SK-N-SH treated with all-trans-retinoic acid at 6 μM for 48 hours (cell line): ENCODE measurements at regions not wholly inside any gene's neighbourhood (a gene's known extent, or its start where the extent isn't known, plus 50 kb on each side); places are given as distances from the start of the nearest gene placed in this dataset.

Experiments used
- ATAC-seq: fragments of 200-7000 bp; cut with Tn5 transposase; 3 replicates; pipeline ENCODE4 v1.9.1; 2020; ENCODE audit warnings: mild to moderate bottlenecking, moderate library complexity
- ARNTL ChIP-seq: fragments of 450-650 bp; formaldehyde crosslinking; IDR thresholded peaks from 2 replicates; pipeline ENCODE4 v1.5.0; 2020; ENCODE audit warnings: low read depth, mild to moderate bottlenecking, moderate library complexity, borderline replicate concordance
- BACH2 ChIP-seq: fragments of 250-450 bp; sonication (Bioruptor Pico); IDR thresholded peaks from 2 replicates; pipeline ENCODE4 v1.9.0; 2021; ENCODE audit warnings: mild to moderate bottlenecking, borderline replicate concordance
- CREB5 ChIP-seq: fragments of 250-450 bp; sonication (Bioruptor Pico); IDR thresholded peaks from 2 replicates; pipeline ENCODE4 v1.5.1; 2020; ENCODE audit warnings: low read depth, mild to moderate bottlenecking, moderate library complexity
- CSDC2 ChIP-seq: fragments of 250-450 bp; sonication (Bioruptor Pico); IDR thresholded peaks from 2 replicates; pipeline ENCODE4 v1.5.0; 2020; ENCODE audit warnings: mild to moderate bottlenecking, moderate library complexity
- GLIS3 ChIP-seq: fragments of 250-450 bp; sonication (Bioruptor Pico); IDR thresholded peaks from 2 replicates; pipeline ENCODE4 v1.5.0; 2020; ENCODE audit warnings: mild to moderate bottlenecking, moderate library complexity
- ISL1 ChIP-seq: fragments of 250-450 bp; sonication (Bioruptor Pico); IDR thresholded peaks from 2 replicates; pipeline ENCODE4 v2.1.2; 2022; ENCODE audit warnings: mild to moderate bottlenecking, moderate library complexity
- OSR1 ChIP-seq: fragments of 250-450 bp; sonication (Bioruptor Pico); IDR thresholded peaks from 2 replicates; pipeline ENCODE4 v1.8.0; 2022; ENCODE audit warnings: moderate library complexity, mild to moderate bottlenecking, inconsistent platforms
- PATZ1 ChIP-seq: fragments of 250-450 bp; sonication (Bioruptor Pico); IDR thresholded peaks from 2 replicates; pipeline ENCODE4 v1.8.0; 2020; ENCODE audit warnings: mild to moderate bottlenecking, moderate library complexity, borderline replicate concordance
- PPARA ChIP-seq: fragments of 250-450 bp; sonication (Bioruptor Pico); IDR thresholded peaks from 2 replicates; pipeline ENCODE4 v1.5.0; 2020; ENCODE audit warnings: mild to moderate bottlenecking, borderline replicate concordance
- RARB ChIP-seq: fragments of 250-450 bp; sonication (Bioruptor Pico); IDR thresholded peaks from 2 replicates; pipeline ENCODE4 v1.8.0; 2021; ENCODE audit warnings: mild to moderate bottlenecking, moderate library complexity
- SNAI2 ChIP-seq: fragments of 250-450 bp; sonication (Bioruptor Pico); IDR thresholded peaks from 2 replicates; pipeline ENCODE4 v1.5.0; 2020; ENCODE audit warnings: mild to moderate bottlenecking, moderate library complexity
- TCF4 ChIP-seq: fragments of 250-450 bp; sonication (Bioruptor Pico); IDR thresholded peaks from 2 replicates; pipeline ENCODE4 v1.8.0; 2021; ENCODE audit warnings: mild to moderate bottlenecking, moderate library complexity, borderline replicate concordance
- TOX ChIP-seq: fragments of 250-450 bp; sonication (Bioruptor Pico); IDR thresholded peaks from 2 replicates; pipeline ENCODE4 v1.8.0; 2021; ENCODE audit warnings: mild to moderate bottlenecking, moderate library complexity, borderline replicate concordance
- ZC3H10 ChIP-seq: fragments of 250-450 bp; sonication (Bioruptor Pico); IDR thresholded peaks from 2 replicates; pipeline ENCODE4 v1.5.1; 2021; ENCODE audit warnings: mild to moderate bottlenecking, moderate library complexity
- ZFP3 ChIP-seq: fragments of 250-450 bp; sonication (Bioruptor Pico); IDR thresholded peaks from 2 replicates; pipeline ENCODE4 v1.5.0; 2020; ENCODE audit warnings: mild to moderate bottlenecking, moderate library complexity
- ZNF70 ChIP-seq: fragments of 450-650 bp; formaldehyde crosslinking; IDR thresholded peaks from 2 replicates; pipeline ENCODE4 v1.5.0; 2020; ENCODE audit warnings: mild to moderate bottlenecking, moderate library complexity
- ZNF8 ChIP-seq: fragments of 450-650 bp; formaldehyde crosslinking; IDR thresholded peaks from 2 replicates; pipeline ENCODE4 v1.5.0; 2020; ENCODE audit warnings: mild to moderate bottlenecking, moderate library complexity
- TF ChIP-seq, protein P1 (sequence below): fragments of 250-450 bp; sonication (Bioruptor Pico); IDR thresholded peaks from 2 replicates; pipeline ENCODE4 v1.5.1; 2021; ENCODE audit warnings: mild to moderate bottlenecking, moderate library complexity
- TF ChIP-seq, protein P2 (sequence below): fragments of 250-450 bp; sonication (Bioruptor Pico); IDR thresholded peaks from 2 replicates; pipeline ENCODE4 v1.5.0; 2020; ENCODE audit warnings: mild to moderate bottlenecking, moderate library complexity
- TF ChIP-seq, protein P3 (sequence below): fragments of 250-450 bp; sonication (Bioruptor Pico); IDR thresholded peaks from 2 replicates; pipeline ENCODE4 v1.8.0; 2021; ENCODE audit warnings: low read depth, mild to moderate bottlenecking, moderate library complexity, borderline replicate concordance

DNA sequence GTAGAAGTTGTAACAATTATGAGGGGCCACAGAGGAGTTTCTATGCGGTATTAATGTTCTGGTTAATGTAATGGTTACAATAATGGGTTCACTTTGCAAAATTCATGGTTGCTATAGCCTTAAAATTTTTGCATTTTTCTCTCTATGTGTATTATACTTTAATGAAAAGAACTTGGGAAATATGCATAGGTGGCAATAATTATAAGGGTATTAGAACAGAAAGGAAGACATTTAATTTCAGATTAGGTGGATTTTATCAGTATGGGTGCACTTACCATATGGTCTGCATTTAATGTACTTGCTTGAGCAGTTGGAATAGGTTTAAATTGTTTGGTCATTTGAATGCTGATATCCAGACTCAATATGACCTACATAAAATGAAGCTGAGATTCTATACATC is 161.6 kb upstream of the TACR1 start:
- ATAC-seq, result no peak
- no peak for TF ChIP-seq GLIS3 (CRISPR knock-in tag)

GRCh38 chr2:75356865-75357264 is 157.5 kb upstream of the TACR1 start:
- no peak for ATAC-seq
- TF ChIP-seq SNAI2 (CRISPR knock-in tag), result no peak
- TF ChIP-seq RARB (CRISPR knock-in tag), result no peak
- no peak for TF ChIP-seq PATZ1

DNA sequence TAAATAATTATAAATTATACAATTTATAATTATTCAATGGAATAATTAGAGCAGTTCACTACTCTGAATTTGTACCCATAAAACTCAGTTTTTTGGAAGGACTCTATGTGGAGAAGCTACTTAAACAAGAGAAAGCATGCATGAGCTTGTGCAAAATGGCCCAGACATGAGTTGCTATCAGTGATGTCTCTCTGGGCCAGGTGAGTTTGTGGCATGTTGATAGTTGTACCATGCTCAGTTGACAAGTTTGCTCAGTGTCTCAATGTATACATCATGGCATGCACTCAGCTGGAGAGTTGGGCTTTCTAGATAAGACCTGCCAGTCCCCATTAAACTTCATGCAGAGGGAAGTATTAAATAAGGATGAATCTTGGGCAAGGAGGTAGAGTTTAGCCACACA is 153.8 kb upstream of the TACR1 start:
- TF ChIP-seq TOX (no peak), SNAI2 (CRISPR knock-in tag) (no peak), ZNF70 (CRISPR knock-in tag) (no peak), OSR1 (CRISPR knock-in tag) (no peak), TCF4 (CRISPR knock-in tag) (no peak), CREB5 (CRISPR knock-in tag) (no peak), RARB (CRISPR knock-in tag) (no peak), ARNTL (CRISPR knock-in tag) (no peak), PPARA (CRISPR knock-in tag) (no peak), ZNF8 (CRISPR knock-in tag) (no peak), BACH2 (CRISPR knock-in tag) (no peak), CSDC2 (CRISPR knock-in tag) (no peak), ZFP3 (no peak), ZC3H10 (CRISPR knock-in tag) (no peak), PATZ1 (no peak), GLIS3 (CRISPR knock-in tag) (no peak), ISL1 (CRISPR knock-in tag) (no peak)
- TF ChIP-seq, protein P1, sequence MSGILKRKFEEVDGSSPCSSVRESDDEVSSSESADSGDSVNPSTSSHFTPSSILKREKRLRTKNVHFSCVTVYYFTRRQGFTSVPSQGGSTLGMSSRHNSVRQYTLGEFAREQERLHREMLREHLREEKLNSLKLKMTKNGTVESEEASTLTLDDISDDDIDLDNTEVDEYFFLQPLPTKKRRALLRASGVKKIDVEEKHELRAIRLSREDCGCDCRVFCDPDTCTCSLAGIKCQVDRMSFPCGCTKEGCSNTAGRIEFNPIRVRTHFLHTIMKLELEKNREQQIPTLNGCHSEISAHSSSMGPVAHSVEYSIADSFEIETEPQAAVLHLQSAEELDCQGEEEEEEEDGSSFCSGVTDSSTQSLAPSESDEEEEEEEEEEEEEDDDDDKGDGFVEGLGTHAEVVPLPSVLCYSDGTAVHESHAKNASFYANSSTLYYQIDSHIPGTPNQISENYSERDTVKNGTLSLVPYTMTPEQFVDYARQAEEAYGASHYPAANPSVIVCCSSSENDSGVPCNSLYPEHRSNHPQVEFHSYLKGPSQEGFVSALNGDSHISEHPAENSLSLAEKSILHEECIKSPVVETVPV (CRISPR knock-in tag), result no peak
- TF ChIP-seq, protein P2, sequence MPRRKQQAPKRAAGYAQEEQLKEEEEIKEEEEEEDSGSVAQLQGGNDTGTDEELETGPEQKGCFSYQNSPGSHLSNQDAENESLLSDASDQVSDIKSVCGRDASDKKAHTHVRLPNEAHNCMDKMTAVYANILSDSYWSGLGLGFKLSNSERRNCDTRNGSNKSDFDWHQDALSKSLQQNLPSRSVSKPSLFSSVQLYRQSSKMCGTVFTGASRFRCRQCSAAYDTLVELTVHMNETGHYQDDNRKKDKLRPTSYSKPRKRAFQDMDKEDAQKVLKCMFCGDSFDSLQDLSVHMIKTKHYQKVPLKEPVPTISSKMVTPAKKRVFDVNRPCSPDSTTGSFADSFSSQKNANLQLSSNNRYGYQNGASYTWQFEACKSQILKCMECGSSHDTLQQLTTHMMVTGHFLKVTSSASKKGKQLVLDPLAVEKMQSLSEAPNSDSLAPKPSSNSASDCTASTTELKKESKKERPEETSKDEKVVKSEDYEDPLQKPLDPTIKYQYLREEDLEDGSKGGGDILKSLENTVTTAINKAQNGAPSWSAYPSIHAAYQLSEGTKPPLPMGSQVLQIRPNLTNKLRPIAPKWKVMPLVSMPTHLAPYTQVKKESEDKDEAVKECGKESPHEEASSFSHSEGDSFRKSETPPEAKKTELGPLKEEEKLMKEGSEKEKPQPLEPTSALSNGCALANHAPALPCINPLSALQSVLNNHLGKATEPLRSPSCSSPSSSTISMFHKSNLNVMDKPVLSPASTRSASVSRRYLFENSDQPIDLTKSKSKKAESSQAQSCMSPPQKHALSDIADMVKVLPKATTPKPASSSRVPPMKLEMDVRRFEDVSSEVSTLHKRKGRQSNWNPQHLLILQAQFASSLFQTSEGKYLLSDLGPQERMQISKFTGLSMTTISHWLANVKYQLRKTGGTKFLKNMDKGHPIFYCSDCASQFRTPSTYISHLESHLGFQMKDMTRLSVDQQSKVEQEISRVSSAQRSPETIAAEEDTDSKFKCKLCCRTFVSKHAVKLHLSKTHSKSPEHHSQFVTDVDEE, result no peak
- no peak for ATAC-seq

DNA sequence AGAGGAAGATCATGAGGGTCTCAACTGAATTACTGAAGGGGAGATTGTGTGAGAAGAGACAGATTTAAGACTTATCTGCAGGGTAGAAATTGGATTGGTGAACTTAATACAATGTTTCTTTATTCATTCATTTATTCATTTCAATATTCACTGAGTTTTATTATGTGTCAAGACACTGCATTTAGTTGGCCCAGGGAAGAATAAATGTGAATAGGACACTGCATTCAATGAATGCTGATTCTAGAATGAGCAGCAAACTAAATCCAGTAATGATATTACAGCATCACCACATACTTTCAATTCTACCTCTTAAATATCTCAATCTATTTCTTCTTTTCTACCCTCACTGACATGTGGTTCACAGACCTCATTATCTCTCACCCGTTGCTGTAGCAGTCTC is 149.0 kb upstream of the TACR1 start:
- no peak for ATAC-seq
- TF ChIP-seq, protein P2, result no peak
- no peak for TF ChIP-seq ZNF8 (CRISPR knock-in tag)
- TF ChIP-seq ZNF70 (CRISPR knock-in tag), result no peak
- no peak for TF ChIP-seq ZC3H10 (CRISPR knock-in tag)
- no peak for TF ChIP-seq TCF4 (CRISPR knock-in tag)
- TF ChIP-seq CSDC2 (CRISPR knock-in tag), result no peak
- no peak for TF ChIP-seq PPARA (CRISPR knock-in tag)
- TF ChIP-seq, protein P3, sequence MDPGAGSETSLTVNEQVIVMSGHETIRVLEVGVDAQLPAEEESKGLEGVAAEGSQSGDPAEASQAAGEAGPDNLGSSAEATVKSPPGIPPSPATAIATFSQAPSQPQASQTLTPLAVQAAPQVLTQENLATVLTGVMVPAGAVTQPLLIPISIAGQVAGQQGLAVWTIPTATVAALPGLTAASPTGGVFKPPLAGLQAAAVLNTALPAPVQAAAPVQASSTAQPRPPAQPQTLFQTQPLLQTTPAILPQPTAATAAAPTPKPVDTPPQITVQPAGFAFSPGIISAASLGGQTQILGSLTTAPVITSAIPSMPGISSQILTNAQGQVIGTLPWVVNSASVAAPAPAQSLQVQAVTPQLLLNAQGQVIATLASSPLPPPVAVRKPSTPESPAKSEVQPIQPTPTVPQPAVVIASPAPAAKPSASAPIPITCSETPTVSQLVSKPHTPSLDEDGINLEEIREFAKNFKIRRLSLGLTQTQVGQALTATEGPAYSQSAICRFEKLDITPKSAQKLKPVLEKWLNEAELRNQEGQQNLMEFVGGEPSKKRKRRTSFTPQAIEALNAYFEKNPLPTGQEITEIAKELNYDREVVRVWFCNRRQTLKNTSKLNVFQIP (CRISPR knock-in tag), result no peak
- no peak for TF ChIP-seq ZFP3
- TF ChIP-seq, protein P1 (CRISPR knock-in tag), result no peak
